Left ventricle myocardium inferior (tissue), 1 donor: ENCODE measurements at regions not wholly inside any gene's neighbourhood (a gene's known extent, or its start where the extent isn't known, plus 50 kb on each side); places are given as distances from the start of the nearest gene placed in this dataset.

Experiments used
- DNase-seq: peaks from one replicate; pipeline ENCODE4 v3.0.0-alpha.2; 2020
- H3K27ac ChIP-seq: fragments of 200-600 bp; replicated peaks from 2 replicates; pipeline ENCODE4 v1.8.0; 2021
- H3K27me3 ChIP-seq: fragments of 200-600 bp; 2 replicates; pipeline ENCODE4 v1.8.0; 2021; ENCODE audit warnings: low read depth
- H3K36me3 ChIP-seq: fragments of 200-600 bp; 2 replicates; pipeline ENCODE4 v1.8.0; 2021
- H3K4me1 ChIP-seq: fragments of 200-600 bp; 2 replicates; pipeline ENCODE4 v1.8.0; 2021
- H3K4me3 ChIP-seq: fragments of 200-600 bp; 2 replicates; pipeline ENCODE4 v1.8.0; 2021; ENCODE audit warnings: mild to moderate bottlenecking, moderate library complexity
- H3K9me3 ChIP-seq: fragments of 200-600 bp; replicated peaks from 2 replicates; pipeline ENCODE4 v1.8.0; 2021
- intact Hi-C: fragments of 100-400 bp; cut with micrococcal nuclease; formaldehyde crosslinking; loops from one replicate; pipeline ENCODE4 v1.11.0; 2022
- TF ChIP-seq, protein P1 (sequence below): fragments of 200-600 bp; IDR thresholded peaks from 2 replicates; pipeline ENCODE4 v1.8.0; 2021; ENCODE audit warnings: antibody characterized with exemption, mild to moderate bottlenecking, borderline replicate concordance
- donor health status: DM: no; HTN: yes; CAD: no; lungs with severe emphysema.

GRCh38 chr22:44430716-44431115, 67.3 kb downstream of the RTL6 start:
- no peak for DNase-seq
- peaks cover 21% of the 10 kb centered on the region for H3K27me3 ChIP-seq
- H3K9me3 ChIP-seq, result no peaks in the 10 kb centered on the region
- intact Hi-C loops, result no loop called here
- H3K36me3 ChIP-seq, result no peaks in the 10 kb centered on the region
- H3K27ac ChIP-seq, result no peak overlapping the region
- no peak overlapping the region for H3K4me3 ChIP-seq
- H3K4me1 ChIP-seq, result no peaks in the 10 kb centered on the region
- TF ChIP-seq, protein P1, sequence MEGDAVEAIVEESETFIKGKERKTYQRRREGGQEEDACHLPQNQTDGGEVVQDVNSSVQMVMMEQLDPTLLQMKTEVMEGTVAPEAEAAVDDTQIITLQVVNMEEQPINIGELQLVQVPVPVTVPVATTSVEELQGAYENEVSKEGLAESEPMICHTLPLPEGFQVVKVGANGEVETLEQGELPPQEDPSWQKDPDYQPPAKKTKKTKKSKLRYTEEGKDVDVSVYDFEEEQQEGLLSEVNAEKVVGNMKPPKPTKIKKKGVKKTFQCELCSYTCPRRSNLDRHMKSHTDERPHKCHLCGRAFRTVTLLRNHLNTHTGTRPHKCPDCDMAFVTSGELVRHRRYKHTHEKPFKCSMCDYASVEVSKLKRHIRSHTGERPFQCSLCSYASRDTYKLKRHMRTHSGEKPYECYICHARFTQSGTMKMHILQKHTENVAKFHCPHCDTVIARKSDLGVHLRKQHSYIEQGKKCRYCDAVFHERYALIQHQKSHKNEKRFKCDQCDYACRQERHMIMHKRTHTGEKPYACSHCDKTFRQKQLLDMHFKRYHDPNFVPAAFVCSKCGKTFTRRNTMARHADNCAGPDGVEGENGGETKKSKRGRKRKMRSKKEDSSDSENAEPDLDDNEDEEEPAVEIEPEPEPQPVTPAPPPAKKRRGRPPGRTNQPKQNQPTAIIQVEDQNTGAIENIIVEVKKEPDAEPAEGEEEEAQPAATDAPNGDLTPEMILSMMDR, result no peak

DNA sequence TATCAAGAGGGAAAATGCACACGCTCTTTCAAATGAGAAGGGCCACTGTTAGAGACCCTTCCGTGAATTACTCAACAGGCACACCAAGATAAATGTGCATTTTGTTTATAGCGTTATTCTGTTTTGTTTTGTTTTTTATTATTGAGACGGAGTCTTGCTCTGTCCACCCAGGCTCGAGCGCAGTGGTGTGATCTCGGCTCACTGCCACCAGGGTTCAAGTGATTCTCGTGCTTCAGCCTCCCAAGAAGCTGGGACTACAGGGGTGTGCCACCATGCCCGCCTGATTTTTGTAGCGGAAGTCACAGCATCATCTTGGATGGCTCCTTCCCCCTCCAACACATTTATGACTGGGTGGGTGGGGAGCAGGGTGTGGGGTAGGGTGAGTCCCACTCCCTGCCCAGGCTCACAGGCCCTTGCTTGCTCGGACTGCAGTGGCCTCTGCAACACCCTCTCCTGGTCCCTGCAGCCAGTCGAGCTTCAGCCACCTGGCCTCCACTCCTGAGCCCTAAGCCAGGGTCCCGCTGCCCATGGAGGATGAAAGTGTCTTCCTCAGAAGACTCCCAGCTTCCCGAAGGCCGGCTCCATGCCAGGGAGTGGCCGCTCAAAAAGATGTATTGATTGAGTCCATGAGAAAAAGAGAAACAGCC, 68.0 kb downstream of the RTL6 start:
- Histone ChIP-seq H3K36me3 (no peaks in the 10 kb centered on the region), H3K4me1 (peaks cover 4% of the 10 kb centered on the region), H3K27ac (no peak overlapping the region), H3K27me3 (peaks cover 22% of the 10 kb centered on the region), H3K9me3 (no peaks in the 10 kb centered on the region), H3K4me3 (no peak overlapping the region)
- intact Hi-C loops, result no loop called here
- no peak for DNase-seq
- TF ChIP-seq, protein P1, result no peak

- no peak for DNase-seq
- Histone ChIP-seq H3K27me3 (peaks cover 22% of the 10 kb centered on the region), H3K36me3 (no peaks in the 10 kb centered on the region), H3K4me3 (no peak overlapping the region), H3K4me1 (peaks cover 11% of the 10 kb centered on the region), H3K9me3 (no peaks in the 10 kb centered on the region), H3K27ac (no peak overlapping the region)
- intact Hi-C loops, result no loop called here
- TF ChIP-seq, protein P1, result no peak
These were observed 68.8 kb downstream of the RTL6 start for GRCh38 chr22:44428941-44429830.

DNA sequence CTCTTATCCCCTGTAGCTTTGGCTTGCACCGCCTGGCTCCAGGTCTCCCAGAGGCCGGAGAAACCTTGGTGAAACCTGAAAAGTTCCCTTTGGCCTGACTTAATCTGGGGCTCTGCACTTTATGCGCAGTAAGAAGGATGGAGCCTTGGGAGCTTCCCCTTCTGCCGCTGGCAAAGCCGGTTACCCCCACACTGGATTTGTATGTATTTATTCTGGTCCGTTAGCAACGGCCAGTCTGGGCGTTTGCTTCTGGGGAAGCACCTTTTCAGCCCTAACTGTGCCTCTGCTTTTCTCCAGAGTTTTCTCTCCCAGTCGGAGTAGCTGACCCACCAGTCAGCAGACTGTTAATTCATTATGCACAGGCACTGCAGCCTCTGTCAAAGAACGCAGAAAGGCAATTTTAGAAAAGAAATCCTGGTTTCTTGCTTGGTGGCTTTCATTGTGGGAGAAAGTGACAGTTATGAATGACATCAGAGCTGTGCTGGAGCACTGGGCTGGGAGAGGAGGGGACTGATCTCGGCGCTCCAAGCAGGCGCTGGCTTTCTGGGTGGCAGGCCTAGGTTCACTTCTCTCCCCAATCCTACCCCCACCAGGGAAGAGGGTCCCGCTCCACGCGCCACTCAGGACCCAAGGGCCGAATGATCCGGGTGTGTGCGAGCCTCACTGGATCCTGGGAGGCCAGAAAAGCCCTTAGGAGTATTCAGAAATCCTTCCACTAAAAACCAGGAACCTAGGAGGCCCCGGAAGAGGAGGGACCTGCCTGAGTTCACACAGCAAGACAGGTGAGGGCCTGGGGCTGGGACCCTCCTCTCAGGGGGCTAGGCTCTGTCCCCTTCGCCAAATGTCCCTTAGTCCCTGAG, 70.2 kb downstream of the RTL6 start:
- no peaks in the 10 kb centered on the region for H3K36me3 ChIP-seq
- H3K27me3 ChIP-seq, result peaks cover 22% of the 10 kb centered on the region
- TF ChIP-seq, protein P1, result no peak
- intact Hi-C loops, result no loop called here
- no peak overlapping the region for H3K27ac ChIP-seq
- H3K9me3 ChIP-seq, result no peaks in the 10 kb centered on the region
- no peak for DNase-seq
- H3K4me3 ChIP-seq, result no peak overlapping the region
- H3K4me1 ChIP-seq, result peaks cover 11% of the 10 kb centered on the region

- Histone ChIP-seq H3K4me3 (no peak overlapping the region), H3K9me3 (no peaks in the 10 kb centered on the region), H3K27ac (no peak overlapping the region), H3K4me1 (peaks cover 11% of the 10 kb centered on the region), H3K36me3 (no peaks in the 10 kb centered on the region), H3K27me3 (peaks cover 25% of the 10 kb centered on the region)
- TF ChIP-seq, protein P1, result no peak
- DNase-seq, result no peak
- intact Hi-C loops, result no loop called here
These were observed 71.1 kb downstream of the RTL6 start for GRCh38 chr22:44426981-44427380.
